Endodermal cell (in vitro differentiated cells): ENCODE measurements at regions not wholly inside any gene's neighbourhood (a gene's known extent, or its start where the extent isn't known, plus 50 kb on each side); places are given as distances from the start of the nearest gene placed in this dataset.

Experiments used
- DNase-seq: peaks from one replicate; pipeline ENCODE4 v3.0.0-alpha.2; 2017
- H3K27ac ChIP-seq: 2 replicates; pipeline ENCODE4 v1.5.1; 2013; ENCODE audit warnings: mild to moderate bottlenecking, low read depth, low read length, moderate library complexity
- H3K27me3 ChIP-seq: 2 replicates; pipeline ENCODE4 v1.6.1; 2013; ENCODE audit warnings: mild to moderate bottlenecking, low read length, moderate library complexity; ENCODE audit not compliant: insufficient read depth, control insufficient read depth, poor library complexity, severe bottlenecking
- H3K36me3 ChIP-seq: 2 replicates; pipeline ENCODE4 v1.7.0; 2013; ENCODE audit warnings: mild to moderate bottlenecking, low read length, moderate library complexity; ENCODE audit not compliant: control insufficient read depth, insufficient read depth
- H3K4me1 ChIP-seq: one replicate; pipeline ENCODE4 v1.7.0; 2013; ENCODE audit warnings: low read length; ENCODE audit not compliant: control insufficient read depth, insufficient read depth
- H3K4me3 ChIP-seq: 2 replicates; pipeline ENCODE4 v1.5.1; 2013; ENCODE audit warnings: mild to moderate bottlenecking, low read length, moderate library complexity
- H3K9ac ChIP-seq: 2 replicates; pipeline ENCODE4 v1.6.1; 2013; ENCODE audit warnings: mild to moderate bottlenecking, low read length, moderate library complexity; ENCODE audit not compliant: poor library complexity, severe bottlenecking; ENCODE audit errors: extremely low read depth
- H3K9me3 ChIP-seq: 2 replicates; pipeline ENCODE4 v1.6.1; 2013; ENCODE audit warnings: mild to moderate bottlenecking, low read length, moderate library complexity; ENCODE audit not compliant: control insufficient read depth
- H3K27ac Mint-ChIP-seq: 2 replicates; pipeline ENCODE4 v1.8.0; 2020; ENCODE audit warnings: mixed read lengths
- H3K27me3 Mint-ChIP-seq: 2 replicates; pipeline ENCODE4 v1.8.0; 2021; ENCODE audit warnings: mild to moderate bottlenecking, mixed read lengths; ENCODE audit not compliant: insufficient read depth
- H3K36me3 Mint-ChIP-seq: 2 replicates; pipeline ENCODE4 v1.8.0; 2020; ENCODE audit warnings: low read depth, mixed read lengths
- H3K4me1 Mint-ChIP-seq: 2 replicates; pipeline ENCODE4 v1.8.0; 2020; ENCODE audit warnings: mixed read lengths
- H3K4me3 Mint-ChIP-seq: 2 replicates; pipeline ENCODE4 v1.8.0; 2020; ENCODE audit warnings: mild to moderate bottlenecking, moderate library complexity, mixed read lengths
- H3K9me3 Mint-ChIP-seq: 2 replicates; pipeline ENCODE4 v1.8.0; 2020; ENCODE audit warnings: mild to moderate bottlenecking, mixed read lengths
- WGBS, 2 experiments: methylation state at CpG; one replicate each; pipeline versions ENCODE4 v1.1.5 to v1.1.7; 2013; ENCODE audit warnings: missing lambda C conversion rate in 2 of 2, mixed read lengths in 1 of 2; ENCODE audit not compliant: insufficient coverage in 1 of 2, insufficient read length in 1 of 2; 5-methylcytosine and 5-hydroxymethylcytosine counted together
- TF ChIP-seq, protein P1 (sequence below): fragments of 200-600 bp; sonication (generic); conservative IDR thresholded peaks from 2 replicates; pipeline ENCODE4 v1.5.0; 2021; ENCODE audit warnings: antibody characterized with exemption, mild to moderate bottlenecking

DNA sequence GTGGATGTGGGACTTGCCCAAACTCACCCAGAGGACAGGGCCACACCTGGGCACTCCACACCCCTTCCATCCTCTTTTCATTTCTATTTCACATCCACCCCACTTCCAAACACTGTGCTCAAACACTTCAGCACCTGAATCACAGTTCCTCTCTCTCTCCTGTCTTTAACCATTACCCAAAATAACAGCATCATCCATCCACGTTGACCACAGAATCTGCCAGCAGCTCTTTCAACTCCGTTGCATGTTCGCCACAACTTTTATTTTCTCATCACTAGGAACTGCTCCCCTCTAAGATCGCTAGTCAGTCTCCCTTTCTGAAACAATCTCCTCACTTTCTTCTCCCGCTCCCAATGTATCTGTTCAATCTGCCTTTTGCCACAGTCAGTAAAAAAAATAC, 121.6 kb upstream of the HNRNPA3 start:
- no peaks in the 10 kb centered on the region for H3K27me3 ChIP-seq
- H3K4me3 Mint-ChIP-seq = no peak overlapping the region
- H3K4me1 ChIP-seq = no peaks in the 10 kb centered on the region
- peaks cover 8% of the 10 kb centered on the region for H3K27me3 Mint-ChIP-seq
- H3K27ac Mint-ChIP-seq = no peak overlapping the region
- no peaks in the 10 kb centered on the region for H3K4me1 Mint-ChIP-seq
- TF ChIP-seq, protein P1, sequence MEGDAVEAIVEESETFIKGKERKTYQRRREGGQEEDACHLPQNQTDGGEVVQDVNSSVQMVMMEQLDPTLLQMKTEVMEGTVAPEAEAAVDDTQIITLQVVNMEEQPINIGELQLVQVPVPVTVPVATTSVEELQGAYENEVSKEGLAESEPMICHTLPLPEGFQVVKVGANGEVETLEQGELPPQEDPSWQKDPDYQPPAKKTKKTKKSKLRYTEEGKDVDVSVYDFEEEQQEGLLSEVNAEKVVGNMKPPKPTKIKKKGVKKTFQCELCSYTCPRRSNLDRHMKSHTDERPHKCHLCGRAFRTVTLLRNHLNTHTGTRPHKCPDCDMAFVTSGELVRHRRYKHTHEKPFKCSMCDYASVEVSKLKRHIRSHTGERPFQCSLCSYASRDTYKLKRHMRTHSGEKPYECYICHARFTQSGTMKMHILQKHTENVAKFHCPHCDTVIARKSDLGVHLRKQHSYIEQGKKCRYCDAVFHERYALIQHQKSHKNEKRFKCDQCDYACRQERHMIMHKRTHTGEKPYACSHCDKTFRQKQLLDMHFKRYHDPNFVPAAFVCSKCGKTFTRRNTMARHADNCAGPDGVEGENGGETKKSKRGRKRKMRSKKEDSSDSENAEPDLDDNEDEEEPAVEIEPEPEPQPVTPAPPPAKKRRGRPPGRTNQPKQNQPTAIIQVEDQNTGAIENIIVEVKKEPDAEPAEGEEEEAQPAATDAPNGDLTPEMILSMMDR = no peak
- no peaks in the 10 kb centered on the region for H3K9me3 ChIP-seq
- no peaks in the 10 kb centered on the region for H3K36me3 Mint-ChIP-seq
- H3K9ac ChIP-seq = no peak overlapping the region
- WGBS, 2 experiments = 87 to 91% methylated on average over 4 to 5 of the region's 5 CpGs
- no peak overlapping the region for H3K27ac ChIP-seq
- no peak for DNase-seq
- H3K9me3 Mint-ChIP-seq = no peaks in the 10 kb centered on the region
- no peak overlapping the region for H3K4me3 ChIP-seq
- no peaks in the 10 kb centered on the region for H3K36me3 ChIP-seq

GRCh38 chr2:177093371-177093770, 119.2 kb upstream of the HNRNPA3 start:
- Mint-ChIP-seq H3K27ac (no peak overlapping the region), H3K27me3 (peaks cover 8% of the 10 kb centered on the region), H3K4me1 (no peaks in the 10 kb centered on the region), H3K4me3 (no peak overlapping the region), H3K9me3 (no peaks in the 10 kb centered on the region), H3K36me3 (no peaks in the 10 kb centered on the region)
- Histone ChIP-seq H3K4me1 (no peaks in the 10 kb centered on the region), H3K9me3 (no peaks in the 10 kb centered on the region), H3K4me3 (no peak overlapping the region), H3K36me3 (no peaks in the 10 kb centered on the region), H3K27me3 (no peaks in the 10 kb centered on the region), H3K27ac (no peak overlapping the region), H3K9ac (no peak overlapping the region)
- 95 to 97% methylated on average over 2 to 4 of the region's 4 CpGs for WGBS, 2 experiments
- TF ChIP-seq, protein P1 = no peak
- no peak for DNase-seq

- H3K9ac ChIP-seq = no peak overlapping the region
- peaks cover 11% of the 10 kb centered on the region for H3K9me3 Mint-ChIP-seq
- 95 to 100% methylated on average over 1 to 3 of the region's 3 CpGs for WGBS, 2 experiments
Observed at GRCh38 chr2:177098001-177098613, 114.5 kb upstream of the HNRNPA3 start.

More at GRCh38 chr2:177098001-177098613, 114.5 kb upstream of the HNRNPA3 start:
- DNase-seq = no peak
- H3K4me1 Mint-ChIP-seq = no peaks in the 10 kb centered on the region
- H3K4me1 ChIP-seq = no peaks in the 10 kb centered on the region
- H3K27me3 Mint-ChIP-seq = no peaks in the 10 kb centered on the region
- peaks cover 12% of the 10 kb centered on the region for H3K9me3 ChIP-seq
- no peaks in the 10 kb centered on the region for H3K36me3 ChIP-seq
- H3K27me3 ChIP-seq = no peaks in the 10 kb centered on the region
- H3K4me3 Mint-ChIP-seq = no peak overlapping the region
- TF ChIP-seq, protein P1 = no peak
- H3K4me3 ChIP-seq = no peak overlapping the region
- H3K27ac Mint-ChIP-seq = no peak overlapping the region
- H3K27ac ChIP-seq = no peak overlapping the region
- no peaks in the 10 kb centered on the region for H3K36me3 Mint-ChIP-seq
